ENCODE measurements at regions not wholly inside any gene's neighbourhood (a gene's known extent, or its start where the extent isn't known, plus 50 kb on each side); places are given as distances from the start of the nearest gene placed in this dataset.

- Histone ChIP-seq H3K4me1 (ENCODE audit: control insufficient read depth, low read length) (no peaks in the 10 kb centered on the region), H3F3A (ENCODE audit: control insufficient read depth, insufficient read depth) (no peaks in the 10 kb centered on the region), H3K27me3 (ENCODE audit: control insufficient read depth, low read length) (no peaks in the 10 kb centered on the region), H4K20me1 (ENCODE audit: control insufficient read depth, insufficient read depth, low read depth, low read length) (no peaks in the 10 kb centered on the region), H3K4me3 (ENCODE audit: low read length) (no peak overlapping the region), H3K9me3 (ENCODE audit: control insufficient read depth, insufficient read depth, low read length) (no peaks in the 10 kb centered on the region), H3K9me2 (replicated peaks; ENCODE audit: control insufficient read depth, low read length) (no peaks in the 10 kb centered on the region), H3K36me3 (ENCODE audit: control insufficient read depth, low read length) (no peaks in the 10 kb centered on the region), H3K4me2 (ENCODE audit: low read length) (no peak overlapping the region), H3K27ac (ENCODE audit: low read depth, low read length) (no peak overlapping the region), H3K79me2 (ENCODE audit: control insufficient read depth, low read length) (no peaks in the 10 kb centered on the region)
- TF ChIP-seq, protein P1, sequence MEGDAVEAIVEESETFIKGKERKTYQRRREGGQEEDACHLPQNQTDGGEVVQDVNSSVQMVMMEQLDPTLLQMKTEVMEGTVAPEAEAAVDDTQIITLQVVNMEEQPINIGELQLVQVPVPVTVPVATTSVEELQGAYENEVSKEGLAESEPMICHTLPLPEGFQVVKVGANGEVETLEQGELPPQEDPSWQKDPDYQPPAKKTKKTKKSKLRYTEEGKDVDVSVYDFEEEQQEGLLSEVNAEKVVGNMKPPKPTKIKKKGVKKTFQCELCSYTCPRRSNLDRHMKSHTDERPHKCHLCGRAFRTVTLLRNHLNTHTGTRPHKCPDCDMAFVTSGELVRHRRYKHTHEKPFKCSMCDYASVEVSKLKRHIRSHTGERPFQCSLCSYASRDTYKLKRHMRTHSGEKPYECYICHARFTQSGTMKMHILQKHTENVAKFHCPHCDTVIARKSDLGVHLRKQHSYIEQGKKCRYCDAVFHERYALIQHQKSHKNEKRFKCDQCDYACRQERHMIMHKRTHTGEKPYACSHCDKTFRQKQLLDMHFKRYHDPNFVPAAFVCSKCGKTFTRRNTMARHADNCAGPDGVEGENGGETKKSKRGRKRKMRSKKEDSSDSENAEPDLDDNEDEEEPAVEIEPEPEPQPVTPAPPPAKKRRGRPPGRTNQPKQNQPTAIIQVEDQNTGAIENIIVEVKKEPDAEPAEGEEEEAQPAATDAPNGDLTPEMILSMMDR (IDR thresholded peaks at IDR 0.05; ENCODE audit: low read depth, low read length, poor library complexity, severe bottlenecking) = no peak
- no peak for TF ChIP-seq EZH2phosphoT487 (IDR thresholded peaks at IDR 0.05; ENCODE audit: borderline replicate concordance, low read length)
Observed at GRCh38 chr22:44601189-44601588, 100.8 kb upstream of the PRR5 start.

DNA sequence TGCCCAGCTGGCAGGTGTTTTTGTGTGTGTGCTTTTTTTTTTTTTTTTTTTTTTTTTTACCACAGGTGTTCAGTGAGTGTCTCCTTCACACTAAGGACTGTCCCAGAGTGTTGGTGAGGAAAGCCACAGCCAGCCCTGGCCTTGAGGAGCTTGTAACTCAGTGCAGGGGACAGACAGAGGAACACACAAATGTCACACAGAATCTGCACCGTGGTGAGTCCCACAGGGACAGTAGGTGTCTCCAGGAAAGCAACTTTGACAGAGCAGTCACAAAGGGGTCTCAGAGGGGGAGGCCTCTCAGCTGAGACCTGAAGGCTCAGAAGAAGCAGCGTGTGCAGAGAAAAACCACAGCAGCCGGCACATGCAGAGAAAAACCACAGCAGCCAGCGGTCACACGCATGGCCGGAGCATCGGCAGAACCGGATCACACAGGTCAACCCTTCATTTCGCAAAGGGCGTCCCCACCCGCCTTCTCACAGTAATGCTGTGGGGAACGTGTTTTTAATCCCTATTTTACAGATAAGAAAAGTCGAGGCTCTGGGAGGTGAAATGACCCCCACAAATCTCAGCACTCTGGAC, 101.7 kb upstream of the PRR5 start:
- Histone ChIP-seq H3K9me2 (replicated peaks; ENCODE audit: control insufficient read depth, low read length) (no peaks in the 10 kb centered on the region), H3K27me3 (ENCODE audit: control insufficient read depth, low read length) (no peaks in the 10 kb centered on the region), H3K36me3 (ENCODE audit: control insufficient read depth, low read length) (no peaks in the 10 kb centered on the region), H4K20me1 (ENCODE audit: control insufficient read depth, insufficient read depth, low read depth, low read length) (no peaks in the 10 kb centered on the region), H3K4me1 (ENCODE audit: control insufficient read depth, low read length) (no peaks in the 10 kb centered on the region), H3K79me2 (ENCODE audit: control insufficient read depth, low read length) (no peaks in the 10 kb centered on the region), H3K4me2 (ENCODE audit: low read length) (no peak overlapping the region), H3K27ac (ENCODE audit: low read depth, low read length) (no peak overlapping the region), H3F3A (ENCODE audit: control insufficient read depth, insufficient read depth) (no peaks in the 10 kb centered on the region), H3K9me3 (ENCODE audit: control insufficient read depth, insufficient read depth, low read length) (no peaks in the 10 kb centered on the region), H3K4me3 (ENCODE audit: low read length) (no peak overlapping the region)
- TF ChIP-seq, protein P1 (IDR thresholded peaks at IDR 0.05; ENCODE audit: low read depth, low read length, poor library complexity, severe bottlenecking) = no peak
- TF ChIP-seq EZH2phosphoT487 (IDR thresholded peaks at IDR 0.05; ENCODE audit: borderline replicate concordance, low read length) = no peak

DNA sequence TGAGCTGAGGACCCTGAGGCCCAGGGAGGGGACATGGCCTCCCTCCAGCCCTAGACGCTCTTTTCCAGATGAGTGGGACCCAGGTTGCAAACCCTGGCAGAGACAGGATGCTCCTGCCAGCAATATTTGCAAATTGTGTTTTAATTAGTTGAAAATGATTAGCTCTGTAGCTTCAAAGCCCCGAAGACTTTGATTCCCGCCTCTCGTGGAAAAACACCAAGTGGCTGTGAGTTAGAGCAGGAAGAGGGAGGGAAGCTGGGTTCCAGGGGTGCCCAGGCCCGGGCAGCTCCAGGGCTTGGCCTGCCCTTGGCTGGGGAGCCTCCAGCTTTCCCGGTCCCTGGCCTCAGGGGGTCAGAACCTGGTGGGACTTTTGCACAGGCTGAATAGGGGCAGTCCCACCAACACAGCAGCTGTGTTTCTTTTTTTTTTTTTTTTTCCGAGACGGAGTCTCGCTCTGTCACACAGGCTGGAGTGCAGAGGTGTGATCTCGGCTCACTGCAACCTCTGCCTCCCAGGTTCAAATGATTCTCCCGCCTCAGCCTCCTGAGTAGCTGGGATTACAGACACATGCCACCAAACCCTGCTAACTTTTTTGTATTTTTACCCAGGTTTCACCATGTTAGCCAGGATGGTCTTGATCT, 101.6 kb upstream of the RTL6 start:
- Histone ChIP-seq H3K4me1 (ENCODE audit: control insufficient read depth, low read length) (no peaks in the 10 kb centered on the region), H3K4me3 (ENCODE audit: low read length) (no peak overlapping the region), H3K9me2 (replicated peaks; ENCODE audit: control insufficient read depth, low read length) (no peaks in the 10 kb centered on the region), H3K4me2 (ENCODE audit: low read length) (no peak overlapping the region), H3K27me3 (ENCODE audit: control insufficient read depth, low read length) (no peaks in the 10 kb centered on the region), H3K27ac (ENCODE audit: low read depth, low read length) (no peak overlapping the region), H3K9me3 (ENCODE audit: control insufficient read depth, insufficient read depth, low read length) (no peaks in the 10 kb centered on the region), H4K20me1 (ENCODE audit: control insufficient read depth, insufficient read depth, low read depth, low read length) (no peaks in the 10 kb centered on the region), H3F3A (ENCODE audit: control insufficient read depth, insufficient read depth) (no peaks in the 10 kb centered on the region), H3K36me3 (ENCODE audit: control insufficient read depth, low read length) (no peaks in the 10 kb centered on the region), H3K79me2 (ENCODE audit: control insufficient read depth, low read length) (no peaks in the 10 kb centered on the region)
- no peak for TF ChIP-seq EZH2phosphoT487 (IDR thresholded peaks at IDR 0.05; ENCODE audit: borderline replicate concordance, low read length)
- TF ChIP-seq, protein P1 (IDR thresholded peaks at IDR 0.05; ENCODE audit: low read depth, low read length, poor library complexity, severe bottlenecking) = no peak

All from DOHH2 (cell line).